Kidney (tissue), 13 donors: ENCODE measurements at regions not wholly inside any gene's neighbourhood (a gene's known extent, or its start where the extent isn't known, plus 50 kb on each side); places are given as distances from the start of the nearest gene placed in this dataset.
"Not testable (repeated sequence)": the region's sequence is repeated elsewhere in the genome, so short reads cannot be mapped to it uniquely, and the experiment has no call there.

Experiments
- DNase-seq, 5 donors: peaks; one replicate each; pipeline ENCODE4 v3.0.0-alpha.2; 2013 to 2020
- FAIRE-seq: peaks from 2 replicates; lab custom pipeline; 2012; peaks lifted over from hg19 to GRCh38; lab: Jason Lieb, UNC
- H3K27ac ChIP-seq, 2 donors: one replicate each; pipeline ENCODE4 v1.7.0; 2013; ENCODE audit warnings: low read depth in 2 of 2, low read length in 2 of 2, inconsistent platforms in 1 of 2
- H3K27me3 ChIP-seq: one replicate; pipeline ENCODE4 v1.7.1; 2013; ENCODE audit warnings: low read length, inconsistent platforms; ENCODE audit not compliant: control insufficient read depth, insufficient read depth
- H3K36me3 ChIP-seq, 3 donors: one replicate each; pipeline versions ENCODE4 v1.7.0 to v1.7.1; 2013; ENCODE audit warnings: low read length in 3 of 3, control low read depth in 1 of 3, inconsistent platforms in 1 of 3; ENCODE audit not compliant: insufficient read depth in 3 of 3, control insufficient read depth in 2 of 3
- H3K4me1 ChIP-seq, 3 donors: one replicate each; pipeline versions ENCODE4 v1.7.0 to v1.7.1; 2013; ENCODE audit warnings: low read length in 3 of 3, inconsistent platforms in 1 of 3, low read depth in 1 of 3; ENCODE audit not compliant: control insufficient read depth in 2 of 3, insufficient read depth in 2 of 3
- H3K4me3 ChIP-seq, 3 donors: one replicate each; pipeline versions ENCODE4 v1.7.0 to v1.8.1; 2013; ENCODE audit warnings: low read length in 3 of 3, control low read depth in 1 of 3, inconsistent platforms in 1 of 3
- H3K9ac ChIP-seq, 3 donors: one replicate each; pipeline versions ENCODE4 v1.7.0 to v1.7.1; 2013; ENCODE audit warnings: low read length in 3 of 3, control low read depth in 1 of 3, inconsistent platforms in 1 of 3
- H3K9me3 ChIP-seq, 3 donors: one replicate each; pipeline versions ENCODE4 v1.7.0 to v1.7.1; 2013; ENCODE audit warnings: low read length in 3 of 3, control low read depth in 1 of 3, inconsistent platforms in 1 of 3; ENCODE audit not compliant: control insufficient read depth in 2 of 3, insufficient read depth in 1 of 3
- CTCF ChIP-seq: IDR thresholded peaks from 3 replicates; pipeline ENCODE4 v1.5.1; 2012; ENCODE audit warnings: mild to moderate bottlenecking, moderate library complexity, borderline replicate concordance; ENCODE audit not compliant: insufficient read depth; ENCODE audit errors: extremely low read depth
- intact Hi-C: fragments of 100-400 bp; cut with DNase I; formaldehyde crosslinking; loops from one replicate; pipeline ENCODE4 v1.11.1; 2022
- donor health status: control.
- donor health status: control.
- donor health status: control.
- donor health status: control.
- donor health status: control.
- donor health status: DM: yes; HTN: yes; CAD: no.
- donor health status: Normal renal cell carcinoma (clear cell type).

GRCh38 chr15:62327406-62327805, 162.3 kb upstream of the C2CD4B start:
- H3K4me1 ChIP-seq = no peaks in the 10 kb centered on the region
- no peak overlapping the region for H3K9ac ChIP-seq
- DNase-seq (peak in 2 of 5 donors; percentile 64 to 67), FAIRE-seq (no peak)
- TF ChIP-seq CTCF = no peak
- intact Hi-C loops = no loop called here
- no peaks in the 10 kb centered on the region for H3K36me3 ChIP-seq
- no peak overlapping the region for H3K27ac ChIP-seq
- no peaks in the 10 kb centered on the region for H3K9me3 ChIP-seq
- H3K4me3 ChIP-seq = no peak overlapping the region
- H3K27me3 ChIP-seq = no peaks in the 10 kb centered on the region

- H3K9me3 ChIP-seq, H3K27me3 ChIP-seq, FAIRE-seq, H3K36me3 ChIP-seq, H3K4me3 ChIP-seq, H3K27ac ChIP-seq, DNase-seq, intact Hi-C loops, H3K4me1 ChIP-seq, H3K9ac ChIP-seq: not testable (repeated sequence)
These were observed 167.4 kb upstream of the C2CD4B start for GRCh38 chr15:62332472-62332871.

- Histone ChIP-seq H3K9ac (no peak overlapping the region), H3K27me3 (no peaks in the 10 kb centered on the region), H3K4me3 (no peak overlapping the region), H3K27ac (no peak overlapping the region), H3K9me3 (no peaks in the 10 kb centered on the region), H3K36me3 (no peaks in the 10 kb centered on the region), H3K4me1 (no peaks in the 10 kb centered on the region)
- FAIRE-seq (no peak), DNase-seq (no peak)
- intact Hi-C loops = no loop called here
- no peak for TF ChIP-seq CTCF
These were observed 169.5 kb upstream of the C2CD4B start for GRCh38 chr15:62334536-62334935.

- no peak for FAIRE-seq
- intact Hi-C loops = no loop called here
- Histone ChIP-seq H3K27ac (no peak overlapping the region), H3K4me1 (no peaks in the 10 kb centered on the region), H3K27me3 (no peaks in the 10 kb centered on the region), H3K9me3 (no peaks in the 10 kb centered on the region), H3K9ac (no peak overlapping the region), H3K4me3 (no peak overlapping the region), H3K36me3 (no peaks in the 10 kb centered on the region)
- TF ChIP-seq CTCF = no peak
- DNase-seq = no peak
These were observed 172.8 kb upstream of the C2CD4B start for GRCh38 chr15:62337934-62338333.
